OCI-LY1 (cell line): ENCODE measurements at regions not wholly inside any gene's neighbourhood (a gene's known extent, or its start where the extent isn't known, plus 50 kb on each side); places are given as distances from the start of the nearest gene placed in this dataset.

ENCODE experiments used
- CTCF ChIP-seq: fragments of 200-600 bp; sonication (generic), shearing (Covaris generic); IDR thresholded peaks from 2 replicates; pipeline ENCODE4 v1.5.1; 2017; ENCODE audit warnings: mild to moderate bottlenecking, antibody characterized with exemption, low read length, moderate library complexity, mixed read lengths
- EZH2 ChIP-seq: fragments of 200-600 bp; sonication (generic), shearing (Covaris generic); IDR thresholded peaks from 2 replicates; pipeline ENCODE4 v1.8.0; 2017; ENCODE audit warnings: borderline replicate concordance, mixed run types, mild to moderate bottlenecking, antibody characterized with exemption, low read length, moderate library complexity, mixed read lengths

DNA sequence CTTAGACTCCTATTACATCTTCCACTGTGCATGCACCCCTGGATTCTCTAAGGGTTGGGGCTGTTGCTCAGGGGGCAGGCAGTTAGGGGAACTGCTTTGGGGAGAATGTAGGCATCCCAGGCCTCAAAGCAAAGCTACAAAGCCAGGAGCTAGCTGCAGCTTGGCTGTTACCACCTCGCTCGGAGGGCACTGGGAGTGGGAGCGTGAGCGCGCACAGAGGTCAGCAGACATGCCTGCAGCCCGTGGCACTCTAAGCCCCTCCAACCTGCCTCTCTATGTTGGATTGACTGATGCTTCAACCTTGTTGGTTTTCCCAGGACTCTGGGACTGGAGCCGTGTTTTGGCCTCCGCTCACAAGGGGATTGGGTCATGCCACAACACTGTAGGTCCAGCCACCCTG lies 69.8 kb downstream of the CPN2 start:
- TF ChIP-seq CTCF (no peak), EZH2 (no peak)
